ENCODE measurements at regions not wholly inside any gene's neighbourhood (a gene's known extent, or its start where the extent isn't known, plus 50 kb on each side); places are given as distances from the start of the nearest gene placed in this dataset.

GRCh38 chr9:107971241-107971640 lies 481.7 kb upstream of the KLF4 start:
- CTCF ChIA-PET, result no interaction called here
- Histone ChIP-seq H3K4me3 (ENCODE audit: control insufficient read depth in 1 of 7, extremely low read depth in 1 of 7, insufficient read depth in 4 of 7, low read depth in 2 of 7, low read length in 6 of 7) (no peak overlapping the region), H3K4me1 (ENCODE audit: control extremely low read depth in 1 of 4, control insufficient read depth in 4 of 4, insufficient read depth in 4 of 4, low read length in 3 of 4) (no peaks in the 10 kb centered on the region), H3K27me3 (replicated peaks in 2 of 5; ENCODE audit: control insufficient read depth in 4 of 5, insufficient read depth in 5 of 5, low read length in 4 of 5) (no peaks in the 10 kb centered on the region), H3K9me3 (ENCODE audit: control extremely low read depth in 1 of 5, control insufficient read depth in 4 of 5, insufficient read depth in 2 of 5, low read depth in 1 of 5, low read length in 4 of 5) (no peaks in the 10 kb centered on the region), H3K36me3 (ENCODE audit: control insufficient read depth in 4 of 4, insufficient read depth in 4 of 4, low read length in 3 of 4) (no peaks in the 10 kb centered on the region), H3K27ac (ENCODE audit: insufficient read depth in 1 of 2, low read depth in 1 of 2, low read length in 2 of 2, poor library complexity in 1 of 2, severe bottlenecking in 2 of 2) (no peak overlapping the region)
- POLR2A ChIA-PET, result no interaction called here
- DNase-seq, result no peak

GRCh38 chr9:107970726-107971125 lies 481.2 kb upstream of the KLF4 start:
- Histone ChIP-seq H3K4me3 (ENCODE audit: control insufficient read depth in 1 of 7, extremely low read depth in 1 of 7, insufficient read depth in 4 of 7, low read depth in 2 of 7, low read length in 6 of 7) (no peak overlapping the region), H3K9me3 (ENCODE audit: control extremely low read depth in 1 of 5, control insufficient read depth in 4 of 5, insufficient read depth in 2 of 5, low read depth in 1 of 5, low read length in 4 of 5) (no peaks in the 10 kb centered on the region), H3K4me1 (ENCODE audit: control extremely low read depth in 1 of 4, control insufficient read depth in 4 of 4, insufficient read depth in 4 of 4, low read length in 3 of 4) (no peaks in the 10 kb centered on the region), H3K27ac (ENCODE audit: insufficient read depth in 1 of 2, low read depth in 1 of 2, low read length in 2 of 2, poor library complexity in 1 of 2, severe bottlenecking in 2 of 2) (no peak overlapping the region), H3K27me3 (replicated peaks in 2 of 5; ENCODE audit: control insufficient read depth in 4 of 5, insufficient read depth in 5 of 5, low read length in 4 of 5) (no peaks in the 10 kb centered on the region), H3K36me3 (ENCODE audit: control insufficient read depth in 4 of 4, insufficient read depth in 4 of 4, low read length in 3 of 4) (no peaks in the 10 kb centered on the region)
- CTCF ChIA-PET, result no interaction called here
- WGBS (ENCODE audit: insufficient coverage), result 100% methylated on average over 5 of the region's 5 CpGs
- DNase-seq, result no peak
- POLR2A ChIA-PET, result no interaction called here

- H3K36me3 ChIP-seq (ENCODE audit: control insufficient read depth in 4 of 4, insufficient read depth in 4 of 4, low read length in 3 of 4), result no peaks in the 10 kb centered on the region
- ChIA-PET POLR2A (no interaction called here), CTCF (no interaction called here)
- no peaks in the 10 kb centered on the region for H3K27me3 ChIP-seq (replicated peaks in 2 of 5; ENCODE audit: control insufficient read depth in 4 of 5, insufficient read depth in 5 of 5, low read length in 4 of 5)
- 74% methylated on average over 8 of the region's 8 CpGs for WGBS (ENCODE audit: insufficient coverage)
- no peak overlapping the region for H3K27ac ChIP-seq (ENCODE audit: insufficient read depth in 1 of 2, low read depth in 1 of 2, low read length in 2 of 2, poor library complexity in 1 of 2, severe bottlenecking in 2 of 2)
- H3K9me3 ChIP-seq (ENCODE audit: control extremely low read depth in 1 of 5, control insufficient read depth in 4 of 5, insufficient read depth in 2 of 5, low read depth in 1 of 5, low read length in 4 of 5), result no peaks in the 10 kb centered on the region
- no peaks in the 10 kb centered on the region for H3K4me1 ChIP-seq (ENCODE audit: control extremely low read depth in 1 of 4, control insufficient read depth in 4 of 4, insufficient read depth in 4 of 4, low read length in 3 of 4)
- no peak overlapping the region for H3K4me3 ChIP-seq (ENCODE audit: control insufficient read depth in 1 of 7, extremely low read depth in 1 of 7, insufficient read depth in 4 of 7, low read depth in 2 of 7, low read length in 6 of 7)
- no peak for DNase-seq
These were observed 480.2 kb upstream of the KLF4 start for GRCh38 chr9:107969727-107970126.

GRCh38 chr9:107969141-107969540 lies 479.6 kb upstream of the KLF4 start:
- H3K27ac ChIP-seq (ENCODE audit: insufficient read depth in 1 of 2, low read depth in 1 of 2, low read length in 2 of 2, poor library complexity in 1 of 2, severe bottlenecking in 2 of 2), result no peak overlapping the region
- ChIA-PET CTCF (no interaction called here), POLR2A (no interaction called here)
- H3K4me1 ChIP-seq (ENCODE audit: control extremely low read depth in 1 of 4, control insufficient read depth in 4 of 4, insufficient read depth in 4 of 4, low read length in 3 of 4), result no peaks in the 10 kb centered on the region
- H3K9me3 ChIP-seq (ENCODE audit: control extremely low read depth in 1 of 5, control insufficient read depth in 4 of 5, insufficient read depth in 2 of 5, low read depth in 1 of 5, low read length in 4 of 5), result no peaks in the 10 kb centered on the region
- no peaks in the 10 kb centered on the region for H3K27me3 ChIP-seq (replicated peaks in 2 of 5; ENCODE audit: control insufficient read depth in 4 of 5, insufficient read depth in 5 of 5, low read length in 4 of 5)
- DNase-seq, result no peak
- no peaks in the 10 kb centered on the region for H3K36me3 ChIP-seq (ENCODE audit: control insufficient read depth in 4 of 4, insufficient read depth in 4 of 4, low read length in 3 of 4)
- WGBS (ENCODE audit: insufficient coverage), result 100% methylated on average over 3 of the region's 5 CpGs
- no peak overlapping the region for H3K4me3 ChIP-seq (ENCODE audit: control insufficient read depth in 1 of 7, extremely low read depth in 1 of 7, insufficient read depth in 4 of 7, low read depth in 2 of 7, low read length in 6 of 7)

GRCh38 chr9:107963246-107963645 lies 473.7 kb upstream of the KLF4 start:
- H3K27me3 ChIP-seq (replicated peaks in 2 of 5; ENCODE audit: control insufficient read depth in 4 of 5, insufficient read depth in 5 of 5, low read length in 4 of 5), result no peaks in the 10 kb centered on the region

GRCh38 chr9:107960916-107961315 lies 471.3 kb upstream of the KLF4 start:
- Histone ChIP-seq H3K27ac (ENCODE audit: insufficient read depth in 1 of 2, low read depth in 1 of 2, low read length in 2 of 2, poor library complexity in 1 of 2, severe bottlenecking in 2 of 2) (no peak overlapping the region), H3K4me1 (ENCODE audit: control extremely low read depth in 1 of 4, control insufficient read depth in 4 of 4, insufficient read depth in 4 of 4, low read length in 3 of 4) (no peaks in the 10 kb centered on the region), H3K9me3 (ENCODE audit: control extremely low read depth in 1 of 5, control insufficient read depth in 4 of 5, insufficient read depth in 2 of 5, low read depth in 1 of 5, low read length in 4 of 5) (no peaks in the 10 kb centered on the region), H3K27me3 (replicated peaks in 2 of 5; ENCODE audit: control insufficient read depth in 4 of 5, insufficient read depth in 5 of 5, low read length in 4 of 5) (no peaks in the 10 kb centered on the region), H3K36me3 (ENCODE audit: control insufficient read depth in 4 of 4, insufficient read depth in 4 of 4, low read length in 3 of 4) (no peaks in the 10 kb centered on the region), H3K4me3 (ENCODE audit: control insufficient read depth in 1 of 7, extremely low read depth in 1 of 7, insufficient read depth in 4 of 7, low read depth in 2 of 7, low read length in 6 of 7) (no peak overlapping the region)
- 100% methylated on average over 1 of the region's 2 CpGs for WGBS (ENCODE audit: insufficient coverage)
- ChIA-PET POLR2A (no interaction called here), CTCF (no interaction called here)
- no peak for DNase-seq

More at GRCh38 chr9:107963246-107963645, 473.7 kb upstream of the KLF4 start:
- ChIA-PET CTCF (no interaction called here), POLR2A (no interaction called here)
- H3K27ac ChIP-seq (ENCODE audit: insufficient read depth in 1 of 2, low read depth in 1 of 2, low read length in 2 of 2, poor library complexity in 1 of 2, severe bottlenecking in 2 of 2), result no peak overlapping the region
- WGBS (ENCODE audit: insufficient coverage), result 100% methylated on average over 1 of the region's 2 CpGs
- H3K9me3 ChIP-seq (ENCODE audit: control extremely low read depth in 1 of 5, control insufficient read depth in 4 of 5, insufficient read depth in 2 of 5, low read depth in 1 of 5, low read length in 4 of 5), result no peaks in the 10 kb centered on the region
- DNase-seq, result no peak
- H3K4me1 ChIP-seq (ENCODE audit: control extremely low read depth in 1 of 4, control insufficient read depth in 4 of 4, insufficient read depth in 4 of 4, low read length in 3 of 4), result no peaks in the 10 kb centered on the region
- H3K4me3 ChIP-seq (ENCODE audit: control insufficient read depth in 1 of 7, extremely low read depth in 1 of 7, insufficient read depth in 4 of 7, low read depth in 2 of 7, low read length in 6 of 7), result no peak overlapping the region
- H3K36me3 ChIP-seq (ENCODE audit: control insufficient read depth in 4 of 4, insufficient read depth in 4 of 4, low read length in 3 of 4), result no peaks in the 10 kb centered on the region

GRCh38 chr9:107954312-107954711 lies 464.7 kb upstream of the KLF4 start:
- Histone ChIP-seq H3K36me3 (ENCODE audit: control insufficient read depth in 4 of 4, insufficient read depth in 4 of 4, low read length in 3 of 4) (no peaks in the 10 kb centered on the region), H3K27me3 (replicated peaks in 2 of 5; ENCODE audit: control insufficient read depth in 4 of 5, insufficient read depth in 5 of 5, low read length in 4 of 5) (no peaks in the 10 kb centered on the region), H3K4me3 (ENCODE audit: control insufficient read depth in 1 of 7, extremely low read depth in 1 of 7, insufficient read depth in 4 of 7, low read depth in 2 of 7, low read length in 6 of 7) (no peak overlapping the region), H3K4me1 (ENCODE audit: control extremely low read depth in 1 of 4, control insufficient read depth in 4 of 4, insufficient read depth in 4 of 4, low read length in 3 of 4) (no peaks in the 10 kb centered on the region), H3K9me3 (ENCODE audit: control extremely low read depth in 1 of 5, control insufficient read depth in 4 of 5, insufficient read depth in 2 of 5, low read depth in 1 of 5, low read length in 4 of 5) (peaks cover 0 to 12% (median 3%) of the 10 kb centered on the region in 5 experiments), H3K27ac (ENCODE audit: insufficient read depth in 1 of 2, low read depth in 1 of 2, low read length in 2 of 2, poor library complexity in 1 of 2, severe bottlenecking in 2 of 2) (no peak overlapping the region)
- ChIA-PET POLR2A (no interaction called here), CTCF (interaction anchor here (0.8 kb wide), 1 partner anchor 9 kb away, joined by 3 read pairs; no protein-coding TSS in a partner anchor)
- 95% methylated on average over 4 of the region's 6 CpGs for WGBS (ENCODE audit: insufficient coverage)
- DNase-seq, result no peak

Data from common myeloid progenitor, CD34-positive (primary cell).